ENCODE measurements at regions not wholly inside any gene's neighbourhood (a gene's known extent, or its start where the extent isn't known, plus 50 kb on each side); places are given as distances from the start of the nearest gene placed in this dataset.

DNA sequence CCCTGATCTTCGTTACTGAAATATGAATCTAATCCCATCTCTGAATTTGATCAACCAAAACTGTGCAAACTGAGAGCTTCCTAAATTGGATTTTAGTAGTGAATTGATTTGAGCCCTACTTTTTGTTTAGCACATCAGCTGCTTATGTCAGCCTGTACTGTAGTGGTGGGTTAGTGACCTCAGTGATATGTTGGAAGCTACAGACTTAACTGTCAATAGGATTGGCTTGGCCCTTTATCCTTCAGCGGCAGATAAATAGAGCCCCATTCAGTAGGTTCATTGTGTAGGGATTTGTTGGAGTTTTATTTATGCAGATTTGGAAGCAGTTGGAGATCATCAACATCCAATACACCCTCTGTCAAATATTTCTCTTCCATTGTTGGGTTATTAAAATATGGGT lies 409.7 kb downstream of the SOX2 start:
- Histone ChIP-seq H3K9me3 (ENCODE audit: control insufficient read depth, insufficient read depth, low read length) (no peaks in the 10 kb centered on the region), H3K27me3 (ENCODE audit: control insufficient read depth, insufficient read depth, low read length) (peaks cover 65% of the 10 kb centered on the region), H3K4me1 (ENCODE audit: control insufficient read depth, insufficient read depth, low read length) (peaks cover 6% of the 10 kb centered on the region), H3K36me3 (ENCODE audit: control insufficient read depth, insufficient read depth, low read length) (no peaks in the 10 kb centered on the region), H3K9ac (ENCODE audit: low read depth, low read length) (no peak overlapping the region), H3K4me3 (ENCODE audit: low read depth, low read length) (no peak overlapping the region)

DNA sequence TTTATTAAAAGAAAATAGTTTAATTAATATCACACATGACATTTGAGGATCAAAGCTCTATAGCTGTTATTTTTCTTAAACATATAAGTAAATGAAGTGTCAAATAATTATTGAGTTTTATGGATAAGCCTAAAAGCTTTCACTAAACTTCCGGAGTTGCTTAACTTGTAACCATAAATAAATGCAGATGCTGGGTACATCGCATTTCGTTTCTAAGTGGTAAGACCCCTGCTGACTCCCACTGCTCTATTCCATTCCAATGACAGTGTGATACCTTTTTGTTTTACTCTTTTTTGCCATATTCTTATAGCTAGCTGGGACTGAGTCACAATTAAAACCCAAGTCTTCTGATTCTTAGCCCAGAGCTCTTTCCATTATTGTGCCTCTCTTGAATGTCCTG lies 411.1 kb downstream of the SOX2 start:
- Histone ChIP-seq H3K9ac (ENCODE audit: low read depth, low read length) (no peak overlapping the region), H3K4me3 (ENCODE audit: low read depth, low read length) (no peak overlapping the region), H3K36me3 (ENCODE audit: control insufficient read depth, insufficient read depth, low read length) (no peaks in the 10 kb centered on the region), H3K27me3 (ENCODE audit: control insufficient read depth, insufficient read depth, low read length) (peaks cover 65% of the 10 kb centered on the region), H3K4me1 (ENCODE audit: control insufficient read depth, insufficient read depth, low read length) (peaks cover 6% of the 10 kb centered on the region), H3K9me3 (ENCODE audit: control insufficient read depth, insufficient read depth, low read length) (no peaks in the 10 kb centered on the region)

DNA sequence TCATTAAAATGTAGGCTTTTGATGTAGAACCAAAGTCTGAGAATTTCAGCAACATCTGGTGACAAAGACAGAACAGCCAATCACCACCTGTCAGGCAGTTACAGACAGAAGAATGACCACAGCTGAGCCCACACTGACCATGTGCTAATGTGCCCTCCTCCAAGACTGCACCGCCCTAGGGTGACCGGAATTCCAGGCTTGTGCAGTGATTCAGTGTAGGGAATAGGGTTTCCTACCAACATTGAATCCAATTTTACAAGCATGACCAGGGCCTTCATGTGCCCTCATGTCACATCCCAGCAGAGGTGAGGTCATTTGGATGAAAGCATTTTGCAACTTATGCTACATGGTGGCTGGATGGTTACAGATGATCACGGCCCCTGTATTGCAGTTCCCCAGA lies 412.5 kb downstream of the SOX2 start:
- H3K4me3 ChIP-seq (ENCODE audit: low read depth, low read length): no peak overlapping the region
- peaks cover 59% of the 10 kb centered on the region for H3K27me3 ChIP-seq (ENCODE audit: control insufficient read depth, insufficient read depth, low read length)
- H3K4me1 ChIP-seq (ENCODE audit: control insufficient read depth, insufficient read depth, low read length): peaks cover 6% of the 10 kb centered on the region
- no peaks in the 10 kb centered on the region for H3K9me3 ChIP-seq (ENCODE audit: control insufficient read depth, insufficient read depth, low read length)
- no peaks in the 10 kb centered on the region for H3K36me3 ChIP-seq (ENCODE audit: control insufficient read depth, insufficient read depth, low read length)
- no peak overlapping the region for H3K9ac ChIP-seq (ENCODE audit: low read depth, low read length)

DNA sequence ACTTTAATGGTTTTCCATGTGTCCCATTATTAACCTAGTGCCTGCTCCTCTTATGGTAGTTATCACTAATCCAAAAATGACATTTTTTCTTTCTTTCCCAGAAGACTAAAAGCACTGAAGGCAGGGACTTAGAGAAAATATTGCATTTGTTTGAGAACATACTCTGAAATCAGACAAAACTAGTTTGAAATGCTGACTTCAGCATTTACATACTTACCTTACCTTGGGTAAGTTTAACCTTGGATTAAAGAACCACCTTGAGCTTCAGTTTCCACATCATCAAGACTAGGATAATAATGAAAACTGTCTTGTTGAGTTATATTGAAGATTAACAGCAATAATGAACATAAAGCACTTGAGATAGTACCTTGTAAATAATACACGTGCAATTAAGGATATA lies 413.0 kb downstream of the SOX2 start:
- H3K9me3 ChIP-seq (ENCODE audit: control insufficient read depth, insufficient read depth, low read length): no peaks in the 10 kb centered on the region
- H3K4me1 ChIP-seq (ENCODE audit: control insufficient read depth, insufficient read depth, low read length): peaks cover 7% of the 10 kb centered on the region
- no peak overlapping the region for H3K4me3 ChIP-seq (ENCODE audit: low read depth, low read length)
- peaks cover 54% of the 10 kb centered on the region for H3K27me3 ChIP-seq (ENCODE audit: control insufficient read depth, insufficient read depth, low read length)
- H3K9ac ChIP-seq (ENCODE audit: low read depth, low read length): no peak overlapping the region
- no peaks in the 10 kb centered on the region for H3K36me3 ChIP-seq (ENCODE audit: control insufficient read depth, insufficient read depth, low read length)

DNA sequence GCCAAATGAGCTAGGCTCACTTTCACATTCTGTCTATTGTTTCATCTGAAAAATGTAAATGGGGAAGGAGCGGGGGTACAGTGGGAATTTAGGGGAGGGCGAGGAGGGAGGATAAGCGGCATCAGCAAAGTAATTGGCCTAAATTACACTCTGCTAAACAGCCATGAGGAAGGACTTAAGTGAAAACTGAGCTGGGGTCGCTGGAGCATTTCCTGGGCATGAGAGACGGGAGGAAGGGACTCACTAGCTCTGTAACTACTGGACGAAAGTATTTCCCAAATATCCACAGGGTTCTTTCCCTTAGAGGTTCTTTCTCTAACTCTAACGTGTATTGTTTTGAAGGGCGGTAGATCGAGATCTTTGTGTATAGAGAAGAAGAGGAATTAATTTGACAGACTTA lies 418.0 kb downstream of the SOX2 start:
- peaks cover 11% of the 10 kb centered on the region for H3K27me3 ChIP-seq (ENCODE audit: control insufficient read depth, insufficient read depth, low read length)
- H3K4me3 ChIP-seq (ENCODE audit: low read depth, low read length): no peak overlapping the region
- H3K9ac ChIP-seq (ENCODE audit: low read depth, low read length): no peak overlapping the region
- no peaks in the 10 kb centered on the region for H3K36me3 ChIP-seq (ENCODE audit: control insufficient read depth, insufficient read depth, low read length)
- H3K9me3 ChIP-seq (ENCODE audit: control insufficient read depth, insufficient read depth, low read length): no peaks in the 10 kb centered on the region
- H3K4me1 ChIP-seq (ENCODE audit: control insufficient read depth, insufficient read depth, low read length): peaks cover 4% of the 10 kb centered on the region

DNA sequence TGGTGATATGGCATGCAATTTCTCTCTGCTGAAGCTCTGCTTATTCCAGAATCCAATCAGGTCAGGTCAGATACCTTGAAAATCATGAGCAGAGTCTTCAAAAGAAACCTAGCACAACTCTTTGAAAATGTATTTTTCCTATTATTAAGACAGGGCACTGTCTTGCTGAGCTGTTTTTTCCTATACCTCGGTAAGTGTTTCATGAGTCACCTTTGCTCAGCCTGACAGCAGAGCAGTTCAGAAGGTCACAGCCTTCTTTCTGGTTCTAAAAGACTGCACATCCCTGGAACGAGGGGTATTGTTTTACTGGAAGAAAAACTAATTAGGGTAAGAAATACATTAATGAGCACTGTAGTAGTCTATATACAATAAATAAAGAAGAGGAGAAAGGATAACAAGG lies 422.0 kb downstream of the SOX2 start:
- Histone ChIP-seq H3K36me3 (ENCODE audit: control insufficient read depth, insufficient read depth, low read length) (no peaks in the 10 kb centered on the region), H3K4me1 (ENCODE audit: control insufficient read depth, insufficient read depth, low read length) (peaks cover 8% of the 10 kb centered on the region), H3K4me3 (ENCODE audit: low read depth, low read length) (no peak overlapping the region), H3K9ac (ENCODE audit: low read depth, low read length) (no peak overlapping the region), H3K9me3 (ENCODE audit: control insufficient read depth, insufficient read depth, low read length) (no peaks in the 10 kb centered on the region), H3K27me3 (ENCODE audit: control insufficient read depth, insufficient read depth, low read length) (no peaks in the 10 kb centered on the region)

DNA sequence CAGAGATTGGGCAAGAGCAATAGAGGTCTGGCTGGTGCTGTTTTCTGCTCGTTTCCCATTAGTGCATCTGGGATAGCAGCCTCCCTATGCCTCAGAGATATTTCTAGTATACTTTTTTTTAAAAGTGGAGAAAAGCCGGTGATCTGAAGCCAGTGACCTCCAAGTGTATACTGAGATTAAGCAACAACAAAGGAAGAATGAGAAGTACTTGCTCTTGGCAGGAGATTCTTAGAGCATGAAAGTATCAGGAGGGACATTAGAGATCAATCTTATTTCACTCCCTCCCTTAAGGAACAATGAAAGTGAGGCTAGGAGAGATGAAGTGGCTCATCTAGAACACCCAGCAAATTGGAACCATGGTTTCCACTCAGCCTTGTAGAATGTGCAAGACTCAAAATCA lies 423.3 kb downstream of the SOX2 start:
- H3K4me3 ChIP-seq (ENCODE audit: low read depth, low read length): no peak overlapping the region
- no peak overlapping the region for H3K9ac ChIP-seq (ENCODE audit: low read depth, low read length)
- peaks cover 11% of the 10 kb centered on the region for H3K4me1 ChIP-seq (ENCODE audit: control insufficient read depth, insufficient read depth, low read length)
- H3K9me3 ChIP-seq (ENCODE audit: control insufficient read depth, insufficient read depth, low read length): no peaks in the 10 kb centered on the region
- H3K27me3 ChIP-seq (ENCODE audit: control insufficient read depth, insufficient read depth, low read length): no peaks in the 10 kb centered on the region
- H3K36me3 ChIP-seq (ENCODE audit: control insufficient read depth, insufficient read depth, low read length): no peaks in the 10 kb centered on the region

DNA sequence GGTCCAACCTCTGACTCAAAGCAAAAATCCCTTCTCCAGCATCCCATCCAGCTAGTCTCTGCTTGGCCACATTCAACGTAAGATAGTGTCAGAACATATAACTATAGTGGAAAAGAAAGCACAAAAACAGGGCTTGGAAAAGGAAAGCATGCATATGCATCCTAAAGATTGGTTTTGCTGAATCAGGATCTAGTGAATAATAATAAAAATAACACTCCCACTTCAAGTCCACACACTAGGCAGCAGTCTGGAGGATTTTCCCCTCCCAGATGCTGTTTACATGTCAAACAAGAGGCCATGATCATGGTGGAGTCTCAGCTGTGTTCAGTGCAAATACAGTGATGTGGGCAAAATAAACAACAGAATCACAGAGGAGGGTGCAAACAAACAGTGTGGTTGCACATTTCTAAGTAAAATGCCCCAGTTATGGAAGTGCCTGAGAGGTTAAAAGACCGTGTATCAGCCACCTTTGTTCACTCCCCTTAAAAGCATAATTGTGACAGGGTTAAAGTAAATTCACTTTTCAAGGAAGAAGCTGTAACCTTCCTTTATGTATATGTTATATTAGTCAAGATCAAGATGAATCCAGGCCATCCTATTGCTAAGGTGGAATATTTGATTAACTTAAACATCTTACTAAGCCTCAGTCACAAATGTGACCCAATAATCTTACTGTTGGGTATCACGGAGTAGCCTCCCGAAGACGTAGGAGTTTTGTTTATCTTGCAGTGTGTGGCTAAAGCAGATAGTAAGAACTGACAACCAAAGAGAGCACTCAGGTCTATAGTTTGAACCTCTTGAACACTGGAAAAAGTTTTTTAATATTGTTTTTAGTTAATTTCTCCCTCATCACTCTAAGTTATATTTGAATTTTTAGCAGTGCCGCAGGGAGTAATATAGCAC lies 424.5 kb downstream of the SOX2 start:
- no peak overlapping the region for H3K9ac ChIP-seq (ENCODE audit: low read depth, low read length)
- peaks cover 4% of the 10 kb centered on the region for H3K27me3 ChIP-seq (ENCODE audit: control insufficient read depth, insufficient read depth, low read length)

DNA sequence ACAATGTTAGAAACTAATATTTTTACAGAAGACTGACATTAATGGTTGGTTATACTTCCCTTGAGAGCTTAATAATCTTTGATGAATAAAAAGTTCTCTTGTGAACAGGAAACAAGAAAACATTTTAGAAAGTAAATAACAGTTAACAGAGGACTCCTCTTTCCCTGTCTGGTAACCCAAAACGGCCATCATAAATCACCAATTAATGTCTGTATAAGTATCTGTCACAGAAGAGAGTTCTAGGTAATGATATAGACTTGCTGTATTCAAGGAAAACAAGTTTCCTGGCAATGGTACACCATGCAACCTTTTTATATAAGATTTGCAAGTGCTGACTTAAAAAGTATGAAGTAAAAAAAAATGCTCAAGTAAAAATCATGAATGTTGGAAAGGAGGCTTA lies 426.7 kb downstream of the SOX2 start:
- Histone ChIP-seq H3K27me3 (ENCODE audit: control insufficient read depth, insufficient read depth, low read length) (peaks cover 4% of the 10 kb centered on the region), H3K36me3 (ENCODE audit: control insufficient read depth, insufficient read depth, low read length) (no peaks in the 10 kb centered on the region), H3K4me1 (ENCODE audit: control insufficient read depth, insufficient read depth, low read length) (peaks cover 33% of the 10 kb centered on the region), H3K4me3 (ENCODE audit: low read depth, low read length) (no peak overlapping the region), H3K9ac (ENCODE audit: low read depth, low read length) (no peak overlapping the region), H3K9me3 (ENCODE audit: control insufficient read depth, insufficient read depth, low read length) (no peaks in the 10 kb centered on the region)

More for the DNA sequence above, 424.5 kb downstream of the SOX2 start:
- Histone ChIP-seq H3K4me3 (ENCODE audit: low read depth, low read length) (no peak overlapping the region), H3K9me3 (ENCODE audit: control insufficient read depth, insufficient read depth, low read length) (no peaks in the 10 kb centered on the region), H3K4me1 (ENCODE audit: control insufficient read depth, insufficient read depth, low read length) (peaks cover 21% of the 10 kb centered on the region), H3K36me3 (ENCODE audit: control insufficient read depth, insufficient read depth, low read length) (no peaks in the 10 kb centered on the region)

DNA sequence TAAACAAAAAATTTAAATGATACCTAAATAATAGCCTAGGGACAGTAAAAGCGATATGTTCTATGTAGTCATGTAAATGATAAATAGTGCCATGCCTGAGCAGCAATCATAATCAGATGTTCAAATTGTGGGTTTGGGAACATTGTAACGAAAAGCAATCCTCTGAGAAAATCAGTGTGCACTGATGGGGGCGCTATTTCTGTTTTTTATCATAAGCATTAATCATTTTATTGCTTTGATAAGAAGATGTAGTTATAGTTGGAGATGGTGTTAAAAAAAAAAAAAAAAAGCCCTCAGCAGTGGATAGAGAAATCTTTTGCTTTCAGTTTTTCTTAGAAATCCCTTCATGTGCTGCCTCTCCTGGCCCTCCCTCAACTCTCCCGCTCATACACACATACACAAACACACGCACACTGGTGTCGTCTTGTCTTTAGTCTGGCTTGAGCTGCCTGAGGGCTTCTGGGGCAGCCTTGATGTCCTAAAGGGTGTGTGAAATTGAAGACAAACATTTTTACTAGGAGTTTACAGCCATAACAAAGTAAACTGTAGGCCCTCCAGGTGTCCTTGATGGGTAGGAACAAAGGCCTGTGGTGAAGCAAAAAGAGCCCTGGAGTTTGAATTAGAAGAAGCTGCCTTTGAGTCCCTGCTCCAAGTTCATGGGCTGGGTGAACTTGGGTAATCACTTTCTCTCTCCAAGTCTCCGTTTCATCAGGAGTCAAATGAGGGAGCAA lies 428.1 kb downstream of the SOX2 start:
- H3K36me3 ChIP-seq (ENCODE audit: control insufficient read depth, insufficient read depth, low read length): no peaks in the 10 kb centered on the region
- no peak overlapping the region for H3K9ac ChIP-seq (ENCODE audit: low read depth, low read length)
- no peak overlapping the region for H3K4me3 ChIP-seq (ENCODE audit: low read depth, low read length)
- H3K9me3 ChIP-seq (ENCODE audit: control insufficient read depth, insufficient read depth, low read length): no peaks in the 10 kb centered on the region
- H3K4me1 ChIP-seq (ENCODE audit: control insufficient read depth, insufficient read depth, low read length): peaks cover 41% of the 10 kb centered on the region
- peaks cover 4% of the 10 kb centered on the region for H3K27me3 ChIP-seq (ENCODE audit: control insufficient read depth, insufficient read depth, low read length)

DNA sequence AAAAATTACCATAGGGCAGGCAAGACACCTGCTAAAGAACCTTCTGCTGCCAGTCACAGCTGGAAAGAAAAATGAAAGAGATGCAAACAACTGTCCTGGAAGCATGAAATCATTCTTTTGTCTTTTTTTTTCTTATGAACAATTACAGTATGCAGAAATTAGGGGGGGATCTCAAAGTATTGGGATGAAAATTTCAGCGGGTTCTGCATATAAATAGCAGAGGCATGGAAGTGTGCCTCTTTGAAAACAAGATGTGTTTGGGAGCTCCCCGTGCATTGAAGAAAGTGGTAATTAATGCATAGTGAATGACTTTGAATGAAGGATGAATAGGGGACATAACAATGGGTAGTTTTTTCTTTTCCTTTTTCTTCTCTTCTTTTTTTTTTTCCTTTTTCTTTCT lies 431.2 kb downstream of the SOX2 start:
- H3K4me1 ChIP-seq (ENCODE audit: control insufficient read depth, insufficient read depth, low read length): peaks cover 43% of the 10 kb centered on the region
- H3K27me3 ChIP-seq (ENCODE audit: control insufficient read depth, insufficient read depth, low read length): peaks cover 4% of the 10 kb centered on the region
- no peaks in the 10 kb centered on the region for H3K36me3 ChIP-seq (ENCODE audit: control insufficient read depth, insufficient read depth, low read length)
- H3K9me3 ChIP-seq (ENCODE audit: control insufficient read depth, insufficient read depth, low read length): no peaks in the 10 kb centered on the region
- H3K9ac ChIP-seq (ENCODE audit: low read depth, low read length): no peak overlapping the region
- no peak overlapping the region for H3K4me3 ChIP-seq (ENCODE audit: low read depth, low read length)

DNA sequence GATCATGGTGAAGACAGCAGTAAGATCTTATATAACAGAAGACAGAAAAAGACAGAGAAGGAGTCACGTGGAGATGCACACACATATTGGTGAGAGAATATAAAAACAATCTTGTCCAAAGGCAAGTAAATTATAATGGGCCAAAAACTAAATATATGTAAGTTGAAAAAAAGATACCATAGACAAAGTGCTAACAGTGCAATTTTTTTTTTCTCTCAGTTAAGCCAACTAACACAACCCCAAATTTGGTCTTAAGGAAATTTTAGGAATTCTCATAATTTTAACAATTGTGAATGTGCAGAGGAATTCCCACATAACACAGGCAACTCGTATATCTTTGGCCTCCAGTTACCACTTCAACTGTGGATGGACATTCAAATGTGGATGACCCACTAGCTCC lies 432.2 kb downstream of the SOX2 start:
- Histone ChIP-seq H3K9ac (ENCODE audit: low read depth, low read length) (no peak overlapping the region), H3K4me1 (ENCODE audit: control insufficient read depth, insufficient read depth, low read length) (peaks cover 43% of the 10 kb centered on the region), H3K36me3 (ENCODE audit: control insufficient read depth, insufficient read depth, low read length) (no peaks in the 10 kb centered on the region), H3K27me3 (ENCODE audit: control insufficient read depth, insufficient read depth, low read length) (peaks cover 4% of the 10 kb centered on the region), H3K4me3 (ENCODE audit: low read depth, low read length) (no peak overlapping the region), H3K9me3 (ENCODE audit: control insufficient read depth, insufficient read depth, low read length) (no peaks in the 10 kb centered on the region)
